SK-N-SH (cell line): ENCODE measurements at regions not wholly inside any gene's neighbourhood (a gene's known extent, or its start where the extent isn't known, plus 50 kb on each side); places are given as distances from the start of the nearest gene placed in this dataset.

Experiments used
- CTCF ChIA-PET: fragments of 300-600, 350-600 bp; formaldehyde crosslinking; extraction: SDS; loops from one replicate; lab custom pipeline; 2021; lab: Yijun Ruan, JAX
- POLR2A ChIA-PET: fragments of 350-600 bp; sonication (Branson Sonifier 250); formaldehyde crosslinking; extraction: SDS; loops from one replicate; lab custom pipeline; 2020; ENCODE audit warnings: antibody characterized with exemption, inconsistent platforms; lab: Yijun Ruan, JAX
- DNase-seq: peaks from one replicate; pipeline ENCODE4 v3.0.0; 2012
- H2AFZ ChIP-seq: fragments of 200-600 bp; sonication (generic); 2 replicates; pipeline ENCODE4 v1.8.1; 2016; ENCODE audit warnings: antibody characterized with exemption, mild to moderate bottlenecking, low read depth
- H3F3A ChIP-seq: fragments of 200-600 bp; sonication (generic); replicated peaks from 2 replicates; pipeline ENCODE3; 2016; ENCODE audit warnings: antibody characterized with exemption, mild to moderate bottlenecking; ENCODE audit not compliant: insufficient read depth
- H3K27ac ChIP-seq, 2 experiments: fragments of 200-500 bp in 1 of 2; fragments of 200-600 bp in 1 of 2; sonication (Bioruptor generic) in 1 of 2; sonication (generic), shearing (Covaris generic) in 1 of 2; 2 replicates each; pipeline versions ENCODE4 v1.5.1 to v1.6.1; 2014 to 2016; ENCODE audit warnings: low read depth in 2 of 2, inconsistent platforms in 1 of 2, low read length in 1 of 2, mild to moderate bottlenecking in 1 of 2, mixed read lengths in 1 of 2
- H3K27me3 ChIP-seq: fragments of 200-600 bp; sonication (generic), shearing (Covaris generic); 2 replicates; pipeline ENCODE4 v1.6.1; 2016; ENCODE audit warnings: mixed run types; ENCODE audit not compliant: insufficient read depth
- H3K36me3 ChIP-seq, 2 experiments: fragments of 200-500 bp in 1 of 2; fragments of 200-600 bp in 1 of 2; sonication (Bioruptor generic) in 1 of 2; sonication (generic) in 1 of 2; replicated peaks in 1 of 2; 2 replicates each; pipeline versions ENCODE3 to v1.5.1; 2014 to 2016; ENCODE audit warnings: low read length in 1 of 2, mild to moderate bottlenecking in 1 of 2; ENCODE audit not compliant: insufficient read depth in 2 of 2, control insufficient read depth in 1 of 2
- H3K4me1 ChIP-seq, 2 experiments: fragments of 200-500 bp in 1 of 2; fragments of 200-600 bp in 1 of 2; sonication (Bioruptor generic) in 1 of 2; sonication (generic), shearing (Covaris generic) in 1 of 2; 2 replicates each; pipeline versions ENCODE4 v1.5.1 to v1.6.1; 2014 to 2016; ENCODE audit warnings: low read depth in 1 of 2, low read length in 1 of 2, mixed run types in 1 of 2; ENCODE audit not compliant: insufficient read depth in 2 of 2, control insufficient read depth in 1 of 2
- H3K4me2 ChIP-seq: fragments of 200-600 bp; sonication (generic), shearing (Covaris generic); 2 replicates; pipeline ENCODE4 v1.6.1; 2017; ENCODE audit warnings: mixed run types
- H3K4me3 ChIP-seq, 2 experiments: fragments of 200-500 bp in 1 of 2; fragments of 200-600 bp in 1 of 2; sonication (Bioruptor generic) in 1 of 2; sonication (generic), shearing (Covaris generic) in 1 of 2; 2 replicates each; pipeline versions ENCODE4 v1.5.1 to v1.8.1; 2014 to 2016; ENCODE audit warnings: low read depth in 2 of 2, inconsistent platforms in 1 of 2, low read length in 1 of 2, mild to moderate bottlenecking in 1 of 2, mixed read lengths in 1 of 2, moderate library complexity in 1 of 2
- H3K79me2 ChIP-seq: fragments of 200-600 bp; sonication (generic); 2 replicates; pipeline ENCODE4 v1.8.1; 2017; ENCODE audit warnings: mild to moderate bottlenecking; ENCODE audit not compliant: insufficient read depth
- H3K9ac ChIP-seq: fragments of 200-600 bp; sonication (generic); 2 replicates; pipeline ENCODE4 v1.6.1; 2017; ENCODE audit warnings: mixed run types
- H3K9me2 ChIP-seq: fragments of 200-600 bp; sonication (generic); 2 replicates; pipeline ENCODE4 v1.6.1; 2017; ENCODE audit warnings: mixed run types
- H3K9me3 ChIP-seq: fragments of 200-600 bp; sonication (generic); 2 replicates; pipeline ENCODE4 v1.6.1; 2017; ENCODE audit warnings: mixed run types, mild to moderate bottlenecking, moderate library complexity
- H4K20me1 ChIP-seq: fragments of 200-600 bp; sonication (generic); 2 replicates; pipeline ENCODE4 v1.6.1; 2017; ENCODE audit warnings: mild to moderate bottlenecking, mixed run types; ENCODE audit not compliant: insufficient read depth
- CHD2 ChIP-seq: fragments of 150-350 bp; IDR thresholded peaks from 2 replicates; pipeline ENCODE4 v1.6.1; 2018; ENCODE audit warnings: low read length; ENCODE audit not compliant: partially characterized antibody
- ELF1 ChIP-seq: IDR thresholded peaks from 2 replicates; pipeline ENCODE4 v1.4.0; 2012
- EP300 ChIP-seq, 2 experiments: IDR thresholded peaks; 2 replicates each; pipeline versions ENCODE4 v1.4.0 to v1.6.1; 2012; ENCODE audit warnings: borderline replicate concordance in 1 of 2, low read depth in 1 of 2, low read length in 1 of 2
- EZH2phosphoT487 ChIP-seq: fragments of 200-600 bp; sonication (generic); IDR thresholded peaks from 2 replicates; pipeline ENCODE4 v1.6.1; 2017; ENCODE audit warnings: low read depth, mixed run types, mild to moderate bottlenecking, antibody characterized with exemption, moderate library complexity, borderline replicate concordance
- FOSL2 ChIP-seq: IDR thresholded peaks from 2 replicates; pipeline ENCODE4 v1.4.0; 2012; ENCODE audit warnings: low read depth, mild to moderate bottlenecking, moderate library complexity, borderline replicate concordance
- FOXJ3 ChIP-seq: sonication (generic); formaldehyde crosslinking; IDR thresholded peaks from 2 replicates; pipeline ENCODE4 v1.5.1; 2020; ENCODE audit warnings: mild to moderate bottlenecking, missing genetic modification reagents
- FOXM1 ChIP-seq: IDR thresholded peaks from 2 replicates; pipeline ENCODE4 v1.4.0; 2012; ENCODE audit warnings: low read depth, mild to moderate bottlenecking
- GATA2 ChIP-seq: sonication (generic); formaldehyde crosslinking; IDR thresholded peaks from 2 replicates; pipeline ENCODE4 v1.5.0; 2020; ENCODE audit warnings: mild to moderate bottlenecking, missing genetic modification reagents
- JUND ChIP-seq: IDR thresholded peaks from 2 replicates; pipeline ENCODE4 v1.4.0; 2012
- MEF2A ChIP-seq: IDR thresholded peaks from 2 replicates; pipeline ENCODE4 v1.4.0; 2012; ENCODE audit warnings: low read depth, borderline replicate concordance
- NFIC ChIP-seq: IDR thresholded peaks from 2 replicates; pipeline ENCODE4 v1.4.0; 2012; ENCODE audit warnings: borderline replicate concordance
- NRF1 ChIP-seq: IDR thresholded peaks from 2 replicates; pipeline ENCODE4 v1.6.1; 2012; ENCODE audit warnings: low read depth, mild to moderate bottlenecking, low read length
- RAD21 ChIP-seq: IDR thresholded peaks from 2 replicates; pipeline ENCODE4 v1.6.1; 2012; ENCODE audit warnings: mild to moderate bottlenecking, low read length
- RCOR1 ChIP-seq: fragments of 150-350 bp; IDR thresholded peaks from 2 replicates; pipeline ENCODE4 v1.6.1; 2017; ENCODE audit warnings: antibody characterized with exemption, low read length
- RFX5 ChIP-seq: IDR thresholded peaks from 2 replicates; pipeline ENCODE4 v1.6.1; 2012; ENCODE audit warnings: mild to moderate bottlenecking, improper control_type of control experiment, low read length
- RXRA ChIP-seq: IDR thresholded peaks from 2 replicates; pipeline ENCODE4 v1.4.0; 2012; ENCODE audit warnings: low read depth, mild to moderate bottlenecking, borderline replicate concordance
- TAF1 ChIP-seq: IDR thresholded peaks from 2 replicates; pipeline ENCODE4 v1.6.1; 2012; ENCODE audit warnings: low read depth, mild to moderate bottlenecking, low read length, moderate library complexity, borderline replicate concordance
- USF1 ChIP-seq: IDR thresholded peaks from 2 replicates; pipeline ENCODE4 v1.4.0; 2012; ENCODE audit warnings: low read depth, borderline replicate concordance
- YY1 ChIP-seq: IDR thresholded peaks from 2 replicates; pipeline ENCODE4 v1.4.0; 2012; ENCODE audit warnings: low read depth, mild to moderate bottlenecking
- WGBS: methylation state at CpG from one replicate; pipeline ENCODE4 v1.1.6; 2017; ENCODE audit warnings: low lambda C conversion rate; 5-methylcytosine and 5-hydroxymethylcytosine counted together
- TF ChIP-seq, protein P1 (sequence below): IDR thresholded peaks from 2 replicates; pipeline ENCODE4; 2012

DNA sequence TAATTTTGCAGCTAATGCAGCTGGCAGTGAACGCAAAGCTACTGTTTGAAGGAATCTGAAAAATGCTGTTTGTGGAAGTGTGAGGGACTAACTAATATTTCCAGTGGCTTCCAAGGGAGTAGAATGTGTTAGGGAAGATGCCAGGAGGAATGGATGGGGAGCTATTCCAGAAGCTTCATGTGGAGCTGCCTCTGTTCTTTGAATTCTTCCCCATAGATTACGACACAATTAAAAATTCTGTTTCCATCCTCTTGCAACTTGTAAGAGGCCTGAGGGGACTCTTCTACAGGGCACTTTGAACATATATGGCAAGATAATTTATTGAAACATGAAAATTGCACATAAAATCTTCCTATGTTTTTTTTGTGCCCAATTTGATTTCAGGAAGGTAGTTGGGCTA lies 74.3 kb upstream of the CTXND1 start:
- POLR2A ChIA-PET = no interaction called here

GRCh38 chr15:80328496-80328895 lies 75.7 kb upstream of the ARNT2 start:
- Histone ChIP-seq H3K79me2 (no peaks in the 10 kb centered on the region), H3K9me3 (no peaks in the 10 kb centered on the region), H3K9ac (no peak overlapping the region), H3F3A (no peaks in the 10 kb centered on the region), H4K20me1 (no peaks in the 10 kb centered on the region)
- 34% methylated on average over 4 of the region's 5 CpGs for WGBS
- CTCF ChIA-PET = no interaction called here
- TF ChIP-seq NRF1 = no peak
- TF ChIP-seq, all 33 proteins: peak for 0
- Histone ChIP-seq H3K4me2 (no peak overlapping the region), H3K27me3 (no peaks in the 10 kb centered on the region), H3K9me2 (no peaks in the 10 kb centered on the region), H3K4me1 (no peaks in the 10 kb centered on the region), H3K27ac (no peak overlapping the region), H3K36me3 (no peaks in the 10 kb centered on the region), H3K4me3 (no peak overlapping the region), H2AFZ (no peak overlapping the region)
- no peak for DNase-seq
- POLR2A ChIA-PET = no interaction called here

More for the DNA sequence above, 74.3 kb upstream of the CTXND1 start:
- TF ChIP-seq FOXJ3 (CRISPR knock-in tag) (no peak), TAF1 (no peak), RCOR1 (no peak), NRF1 (no peak), RAD21 (no peak), ELF1 (no peak), EZH2phosphoT487 (no peak), FOSL2 (no peak), YY1 (no peak)
- TF ChIP-seq, all 33 proteins: peak for 0
- CTCF ChIA-PET = interaction anchor here (0.9 to 2.0 kb wide), 2 partner anchors 17 to 33 kb away, joined by 3 to 6 read pairs; no protein-coding TSS in a partner anchor
- H3K4me3 ChIP-seq = no peak overlapping the region
- H3K9me2 ChIP-seq = no peaks in the 10 kb centered on the region
- no peak for DNase-seq
- H3K27me3 ChIP-seq = no peaks in the 10 kb centered on the region
- no peaks in the 10 kb centered on the region for H3F3A ChIP-seq
- H4K20me1 ChIP-seq = no peaks in the 10 kb centered on the region
- no peaks in the 10 kb centered on the region for H3K4me1 ChIP-seq
- no peak overlapping the region for H2AFZ ChIP-seq
- no peak overlapping the region for H3K9ac ChIP-seq
- WGBS = 52% methylated on average over 2 of the region's 2 CpGs
- no peak overlapping the region for H3K27ac ChIP-seq
- H3K4me2 ChIP-seq = no peak overlapping the region
- no peaks in the 10 kb centered on the region for H3K79me2 ChIP-seq
- H3K9me3 ChIP-seq = no peaks in the 10 kb centered on the region
- H3K36me3 ChIP-seq = no peaks in the 10 kb centered on the region

DNA sequence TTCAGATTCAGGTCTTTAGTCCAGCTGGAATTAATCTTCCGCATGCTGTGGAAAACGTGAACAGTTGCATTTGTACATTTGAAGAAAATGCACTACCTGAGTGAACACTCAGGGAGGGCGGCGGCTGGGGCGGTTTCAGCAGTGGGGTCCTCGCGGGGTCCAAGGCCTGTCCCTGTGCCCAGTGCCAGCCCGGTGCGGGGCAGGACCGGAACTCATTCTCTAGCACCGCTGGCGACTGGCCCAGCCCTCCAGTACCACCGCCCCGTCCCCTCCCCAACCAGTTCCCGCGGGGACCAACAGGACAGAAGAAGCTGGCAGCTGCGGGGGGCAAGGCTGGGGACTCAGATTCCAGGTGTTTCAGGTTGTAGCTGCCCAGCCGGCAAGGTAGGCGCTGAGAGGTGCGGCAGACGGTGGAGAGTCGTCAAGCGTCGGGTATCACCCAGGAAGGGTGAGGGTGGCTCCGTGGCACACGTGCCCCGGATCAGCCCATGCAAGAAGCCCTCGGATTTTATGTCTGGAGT lies 72.2 kb upstream of the ARNT2 start:
- Histone ChIP-seq H3K36me3 (no peaks in the 10 kb centered on the region), H3K27me3 (no peaks in the 10 kb centered on the region; the same call in 1 of the 2 replicates), H3K79me2 (no peaks in the 10 kb centered on the region), H3K4me3 (no peak overlapping the region), H3K9me3 (no peaks in the 10 kb centered on the region), H2AFZ (no peak overlapping the region), H3K4me2 (no peak overlapping the region), H3K27ac (no peak overlapping the region)
- DNase-seq = no peak
- CTCF ChIA-PET = no interaction called here
- TF ChIP-seq FOSL2 = no peak
- TF ChIP-seq, protein P1, sequence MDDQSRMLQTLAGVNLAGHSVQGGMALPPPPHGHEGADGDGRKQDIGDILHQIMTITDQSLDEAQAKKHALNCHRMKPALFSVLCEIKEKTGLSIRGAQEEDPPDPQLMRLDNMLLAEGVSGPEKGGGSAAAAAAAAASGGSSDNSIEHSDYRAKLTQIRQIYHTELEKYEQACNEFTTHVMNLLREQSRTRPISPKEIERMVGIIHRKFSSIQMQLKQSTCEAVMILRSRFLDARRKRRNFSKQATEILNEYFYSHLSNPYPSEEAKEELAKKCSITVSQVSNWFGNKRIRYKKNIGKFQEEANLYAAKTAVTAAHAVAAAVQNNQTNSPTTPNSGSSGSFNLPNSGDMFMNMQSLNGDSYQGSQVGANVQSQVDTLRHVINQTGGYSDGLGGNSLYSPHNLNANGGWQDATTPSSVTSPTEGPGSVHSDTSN = no peak
- TF ChIP-seq RFX5 = no peak
- no peak for TF ChIP-seq JUND
- TF ChIP-seq FOXM1 = no peak
- TF ChIP-seq CHD2 = no peak
- TF ChIP-seq GATA2 = no peak
- TF ChIP-seq EZH2phosphoT487 = no peak
- TF ChIP-seq NRF1 = no peak
- TF ChIP-seq USF1 = no peak
- TF ChIP-seq ELF1 = no peak
- TF ChIP-seq EP300 (IDR thresholded peaks at IDR 0.05; ENCODE audit: borderline replicate concordance in 1 of 2, low read depth in 1 of 2, low read length in 1 of 2) = no peak
- TF ChIP-seq YY1 = no peak
- no peak for TF ChIP-seq NFIC
- no peak for TF ChIP-seq TAF1
- TF ChIP-seq RXRA = no peak
- TF ChIP-seq MEF2A = no peak
- TF ChIP-seq, all 33 proteins: peak for 0
- H3K4me1 ChIP-seq = no peaks in the 10 kb centered on the region
- no peaks in the 10 kb centered on the region for H3K9me2 ChIP-seq
- no peaks in the 10 kb centered on the region for H3F3A ChIP-seq
- WGBS = 71% methylated on average over 19 of the region's 28 CpGs
- H3K9ac ChIP-seq = no peak overlapping the region
- POLR2A ChIA-PET = no interaction called here
- no peaks in the 10 kb centered on the region for H4K20me1 ChIP-seq
